ENCODE measurements at regions not wholly inside any gene's neighbourhood (a gene's known extent, or its start where the extent isn't known, plus 50 kb on each side); places are given as distances from the start of the nearest gene placed in this dataset.

GRCh38 chr6:105769987-105770386 is 316.1 kb upstream of the PRDM1 start:
- no peak overlapping the region for H3K4me3 ChIP-seq (ENCODE audit: control extremely low read depth in 1 of 5, extremely low read depth in 1 of 5, insufficient read depth in 1 of 5, low read depth in 2 of 5, low read length in 4 of 5)
- intact Hi-C loops (cut with micrococcal nuclease), result no loop called here
- no peak for TF ChIP-seq CTCF (IDR thresholded peaks at IDR 0.05)
- no peak for TF ChIP-seq EZH2 (IDR thresholded peaks at IDR 0.05; ENCODE audit: borderline replicate concordance, insufficient read depth, low read depth, low read length, poor library complexity, severe bottlenecking)
- H4K20me1 ChIP-seq (ENCODE audit: control insufficient read depth, insufficient read depth, low read length, poor library complexity, severe bottlenecking), result no peaks in the 10 kb centered on the region
- no peak overlapping the region for H3K4me2 ChIP-seq (replicated peaks; ENCODE audit: low read depth, low read length, poor library complexity, severe bottlenecking)
- WGBS (ENCODE audit: insufficient coverage), result 87% methylated on average over 2 of the region's 2 CpGs
- no peaks in the 10 kb centered on the region for H3K4me1 ChIP-seq (ENCODE audit: control insufficient read depth in 2 of 2, insufficient read depth in 2 of 2, low read length in 2 of 2)
- Mint-ChIP-seq H3K4me3 (no peak overlapping the region), H3K27me3 (no peaks in the 10 kb centered on the region), H3K9me3 (ENCODE audit: insufficient read depth) (no peaks in the 10 kb centered on the region), H3K4me1 (no peaks in the 10 kb centered on the region), H3K27ac (no peak overlapping the region)
- no peak overlapping the region for H2AFZ ChIP-seq (ENCODE audit: insufficient read depth, low read depth, low read length, poor library complexity, severe bottlenecking)
- DNase-seq (no peak), ATAC-seq (ENCODE audit: low read depth) (no peak)
- H3K79me2 ChIP-seq (ENCODE audit: control insufficient read depth, insufficient read depth, low read length), result no peaks in the 10 kb centered on the region
- no peak overlapping the region for H3K9ac ChIP-seq (ENCODE audit: low read length)
- no peak overlapping the region for H3K27ac ChIP-seq (ENCODE audit: low read length in 2 of 2)
- POLR2A ChIA-PET, result no interaction called here
- CTCF ChIA-PET, result no interaction called here
- H3K36me3 ChIP-seq (replicated peaks in 1 of 2; ENCODE audit: control extremely low read depth in 1 of 2, control insufficient read depth in 1 of 2, extremely low read depth in 1 of 2, insufficient read depth in 2 of 2, low read length in 1 of 2), result no peaks in the 10 kb centered on the region
- no peaks in the 10 kb centered on the region for H3K27me3 ChIP-seq (replicated peaks in 1 of 4; ENCODE audit: control extremely low read depth in 1 of 4, control insufficient read depth in 3 of 4, insufficient read depth in 4 of 4, low read length in 3 of 4)
- H3K9me3 ChIP-seq (ENCODE audit: control extremely low read depth in 1 of 3, control insufficient read depth in 2 of 3, insufficient read depth in 1 of 3, low read length in 2 of 3), result peaks cover 0 to under 1% (median 0%) of the 10 kb centered on the region in 3 donors

GRCh38 chr6:105769197-105769596 is 316.9 kb upstream of the PRDM1 start:
- Histone ChIP-seq H3K4me2 (replicated peaks; ENCODE audit: low read depth, low read length, poor library complexity, severe bottlenecking) (no peak overlapping the region), H3K9me3 (ENCODE audit: control extremely low read depth in 1 of 3, control insufficient read depth in 2 of 3, insufficient read depth in 1 of 3, low read length in 2 of 3) (no peaks in the 10 kb centered on the region), H3K4me3 (ENCODE audit: control extremely low read depth in 1 of 5, extremely low read depth in 1 of 5, insufficient read depth in 1 of 5, low read depth in 2 of 5, low read length in 4 of 5) (no peak overlapping the region), H3K36me3 (replicated peaks in 1 of 2; ENCODE audit: control extremely low read depth in 1 of 2, control insufficient read depth in 1 of 2, extremely low read depth in 1 of 2, insufficient read depth in 2 of 2, low read length in 1 of 2) (no peaks in the 10 kb centered on the region), H3K27ac (ENCODE audit: low read length in 2 of 2) (no peak overlapping the region), H4K20me1 (ENCODE audit: control insufficient read depth, insufficient read depth, low read length, poor library complexity, severe bottlenecking) (no peaks in the 10 kb centered on the region), H3K4me1 (ENCODE audit: control insufficient read depth in 2 of 2, insufficient read depth in 2 of 2, low read length in 2 of 2) (no peaks in the 10 kb centered on the region), H3K9ac (ENCODE audit: low read length) (no peak overlapping the region), H3K79me2 (ENCODE audit: control insufficient read depth, insufficient read depth, low read length) (no peaks in the 10 kb centered on the region), H2AFZ (ENCODE audit: insufficient read depth, low read depth, low read length, poor library complexity, severe bottlenecking) (no peak overlapping the region), H3K27me3 (replicated peaks in 1 of 4; ENCODE audit: control extremely low read depth in 1 of 4, control insufficient read depth in 3 of 4, insufficient read depth in 4 of 4, low read length in 3 of 4) (no peaks in the 10 kb centered on the region)
- POLR2A ChIA-PET, result no interaction called here
- intact Hi-C loops (cut with micrococcal nuclease), result no loop called here
- DNase-seq, result no peak
- H3K4me1 Mint-ChIP-seq, result no peaks in the 10 kb centered on the region
- H3K27me3 Mint-ChIP-seq, result peaks cover under 1% of the 10 kb centered on the region
- no peak overlapping the region for H3K4me3 Mint-ChIP-seq
- 100% methylated on average over 1 of the region's 1 CpG for WGBS (ENCODE audit: insufficient coverage)
- no peaks in the 10 kb centered on the region for H3K9me3 Mint-ChIP-seq (ENCODE audit: insufficient read depth)
- no peak for TF ChIP-seq EZH2 (IDR thresholded peaks at IDR 0.05; ENCODE audit: borderline replicate concordance, insufficient read depth, low read depth, low read length, poor library complexity, severe bottlenecking)
- no peak for TF ChIP-seq CTCF (IDR thresholded peaks at IDR 0.05)
- H3K27ac Mint-ChIP-seq, result no peak overlapping the region
- CTCF ChIA-PET, result no interaction called here
- ATAC-seq (ENCODE audit: low read depth), result no peak
